Naive thymus-derived CD8-positive, alpha-beta T cell (primary cell): ENCODE measurements at regions not wholly inside any gene's neighbourhood (a gene's known extent, or its start where the extent isn't known, plus 50 kb on each side); places are given as distances from the start of the nearest gene placed in this dataset.

ENCODE experiments used
- ATAC-seq, 2 donors: fragments of 150-1000 bp; cut with Tn5 transposase in 1 of 2; sonication (Bioruptor Pico), chemical (Tn5 transposase) in 1 of 2; 1 replicate in 1 of 2; 2 replicates in 1 of 2; pipeline ENCODE4 v1.10.0; 2021; ENCODE audit warnings: mild to moderate bottlenecking in 2 of 2, moderate library complexity in 2 of 2
- POLR2A ChIA-PET: fragments of 350-600 bp; sonication (Branson Sonifier 250); formaldehyde crosslinking; loops from one replicate; lab custom pipeline; 2021; ENCODE audit warnings: antibody characterized with exemption; lab: Charles Lee
- DNase-seq, 10 donors: peaks; one replicate each; pipeline versions ENCODE4 v3.0.0 to v3.0.0-alpha.2; 2020 to 2022
- H3K27ac Mint-ChIP-seq, 10 donors: one replicate each; pipeline ENCODE4 v1.8.0; 2020 to 2022; ENCODE audit warnings: mild to moderate bottlenecking in 10 of 10, mixed read lengths in 10 of 10, moderate library complexity in 4 of 10, inconsistent platforms in 1 of 10
- H3K27me3 Mint-ChIP-seq, 5 donors: one replicate each; pipeline ENCODE4 v1.8.0; 2021 to 2022; ENCODE audit warnings: mixed read lengths in 5 of 5
- H3K36me3 Mint-ChIP-seq, 3 donors: one replicate each; pipeline ENCODE4 v1.8.0; 2020 to 2022; ENCODE audit warnings: mixed read lengths in 3 of 3, mild to moderate bottlenecking in 2 of 3, inconsistent platforms in 1 of 3
- H3K4me1 Mint-ChIP-seq, 4 donors: one replicate each; pipeline ENCODE4 v1.8.0; 2021 to 2022; ENCODE audit warnings: mixed read lengths in 4 of 4
- H3K4me3 Mint-ChIP-seq, 10 donors: one replicate each; pipeline ENCODE4 v1.8.0; 2020 to 2022; ENCODE audit warnings: mild to moderate bottlenecking in 10 of 10, mixed read lengths in 10 of 10, moderate library complexity in 6 of 10, inconsistent platforms in 1 of 10
- H3K9me3 Mint-ChIP-seq, 9 donors: one replicate each; pipeline ENCODE4 v1.8.0; 2020 to 2022; ENCODE audit warnings: mixed read lengths in 9 of 9, mild to moderate bottlenecking in 3 of 9, inconsistent platforms in 1 of 9, moderate library complexity in 1 of 9

DNA sequence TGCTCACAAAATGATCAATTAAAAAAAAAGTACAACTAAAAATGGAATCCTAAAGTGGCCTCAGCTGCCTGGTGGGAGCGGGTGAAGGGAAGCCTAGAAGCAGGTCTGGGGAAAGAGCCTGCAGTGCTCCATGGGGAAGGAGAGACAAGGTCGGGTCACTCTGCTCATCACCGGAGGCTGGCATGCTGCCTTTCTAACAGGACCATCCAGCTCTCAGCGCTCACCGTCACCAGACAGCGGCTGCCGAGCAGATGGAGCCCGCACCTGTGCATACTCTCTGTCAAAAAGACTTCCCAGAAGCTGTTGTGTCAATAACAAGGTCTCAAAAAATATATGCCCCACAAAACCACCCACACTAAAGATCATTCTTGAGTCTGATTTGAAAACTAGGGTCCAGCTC is 112.8 kb downstream of the BAMBI start:
- no peak overlapping the region for H3K4me3 Mint-ChIP-seq
- DNase-seq (no peak), ATAC-seq (no peak)
- H3K4me1 Mint-ChIP-seq: no peaks in the 10 kb centered on the region
- peaks cover 1 to 38% (median 17%) of the 10 kb centered on the region in 5 donors for H3K27me3 Mint-ChIP-seq
- POLR2A ChIA-PET: no interaction called here
- H3K36me3 Mint-ChIP-seq: no peaks in the 10 kb centered on the region
- no peaks in the 10 kb centered on the region for H3K9me3 Mint-ChIP-seq
- H3K27ac Mint-ChIP-seq: no peak overlapping the region

GRCh38 chr10:28793482-28793881 is 116.2 kb downstream of the BAMBI start:
- POLR2A ChIA-PET: no interaction called here
- no peak for DNase-seq
- Mint-ChIP-seq H3K27me3 (peaks cover 1 to 32% (median 11%) of the 10 kb centered on the region in 5 donors), H3K36me3 (no peaks in the 10 kb centered on the region), H3K4me3 (no peak overlapping the region), H3K4me1 (no peaks in the 10 kb centered on the region), H3K27ac (no peak overlapping the region), H3K9me3 (no peaks in the 10 kb centered on the region)
- ATAC-seq: no peak

GRCh38 chr10:28794986-28795385 is 117.7 kb downstream of the BAMBI start:
- POLR2A ChIA-PET: no interaction called here
- H3K9me3 Mint-ChIP-seq: no peaks in the 10 kb centered on the region
- peaks cover 0 to under 1% (median 0%) of the 10 kb centered on the region in 4 donors for H3K4me1 Mint-ChIP-seq
- H3K36me3 Mint-ChIP-seq: no peaks in the 10 kb centered on the region
- H3K4me3 Mint-ChIP-seq: no peak overlapping the region
- ATAC-seq (no peak), DNase-seq (no peak)
- no peak overlapping the region for H3K27ac Mint-ChIP-seq
- peaks cover 3 to 17% (median 11%) of the 10 kb centered on the region in 5 donors for H3K27me3 Mint-ChIP-seq

DNA sequence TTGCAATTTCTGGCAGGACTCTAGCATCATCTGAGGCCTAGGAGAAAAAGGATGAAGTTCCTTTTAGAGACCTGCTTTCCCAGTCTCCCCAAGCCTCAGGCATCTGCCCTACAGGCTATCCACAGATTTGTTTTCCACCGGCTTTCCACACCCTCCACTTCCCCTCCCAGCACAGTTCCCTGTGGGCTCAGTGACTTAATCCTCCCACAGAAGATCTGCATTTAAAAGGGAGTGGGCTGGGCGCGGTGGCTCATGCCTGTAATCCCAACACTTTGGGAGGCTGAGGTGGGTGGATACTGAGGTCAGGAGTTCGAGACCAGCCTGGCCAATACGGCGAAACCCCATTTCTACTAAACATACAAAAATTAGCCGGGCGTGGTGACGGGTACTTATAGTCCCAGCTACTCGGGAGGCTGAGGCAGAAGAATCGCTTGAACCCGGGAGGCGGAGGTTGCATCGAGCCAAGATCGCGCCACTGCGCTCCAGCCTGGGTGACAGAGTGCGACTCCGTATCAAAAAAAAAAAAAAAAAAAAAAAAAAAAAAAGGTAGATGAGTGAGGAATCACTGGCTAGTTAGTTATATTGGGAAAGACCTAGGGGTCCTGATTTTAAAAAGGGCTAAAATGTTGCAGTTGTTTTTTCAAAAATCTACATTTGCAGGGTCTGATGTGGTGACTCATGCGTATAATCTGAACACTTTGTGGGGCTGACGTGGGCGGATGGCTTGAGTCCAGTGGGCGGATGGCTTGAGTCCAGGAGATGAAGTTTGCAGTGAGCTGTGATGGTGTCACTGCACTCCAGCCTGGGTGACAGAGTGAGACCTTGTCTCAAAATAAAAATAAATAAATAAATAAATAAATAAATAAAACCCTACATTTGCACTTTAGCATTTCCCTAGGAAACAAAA is 119.5 kb downstream of the BAMBI start:
- POLR2A ChIA-PET: interaction anchor here (0.7 kb wide), 1 partner anchor 220 kb away, joined by 5 read pairs; no protein-coding TSS in a partner anchor

DNA sequence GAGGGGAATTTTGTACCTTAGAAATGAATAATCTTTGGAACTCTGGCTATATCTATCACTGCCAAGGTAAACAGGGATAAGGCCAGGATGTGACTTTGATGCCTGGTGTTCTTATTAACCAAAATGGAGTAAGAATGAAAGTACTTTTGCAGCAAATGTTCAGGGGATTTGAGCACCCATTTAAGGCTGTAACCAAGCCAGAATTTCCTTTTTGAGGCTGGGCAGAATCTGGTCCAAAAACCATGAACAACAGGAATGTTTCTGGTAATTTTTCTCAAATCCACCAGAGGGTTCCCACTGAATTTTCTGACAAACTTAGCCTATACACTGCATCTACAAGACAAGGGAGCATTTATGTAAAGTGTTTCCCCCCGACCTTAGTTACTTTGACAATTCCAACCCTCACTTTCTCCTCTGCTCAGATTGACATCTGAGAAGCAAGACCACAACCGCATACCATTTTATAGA is 120.6 kb downstream of the BAMBI start:
- POLR2A ChIA-PET: no interaction called here
- Mint-ChIP-seq H3K36me3 (no peaks in the 10 kb centered on the region), H3K9me3 (peaks cover 0 to 1% (median 0%) of the 10 kb centered on the region in 9 donors), H3K4me3 (no peak overlapping the region), H3K27me3 (peaks cover 0 to 6% (median 5%) of the 10 kb centered on the region in 5 donors), H3K4me1 (peaks cover 0 to 2% (median 0%) of the 10 kb centered on the region in 4 donors), H3K27ac (no peak overlapping the region)
- DNase-seq: no peak
- ATAC-seq: no peak

More for the DNA sequence above, 119.5 kb downstream of the BAMBI start:
- H3K4me1 Mint-ChIP-seq: peaks cover 0 to 2% (median 0%) of the 10 kb centered on the region in 4 donors
- no peak for DNase-seq
- H3K27ac Mint-ChIP-seq: no peak overlapping the region
- no peaks in the 10 kb centered on the region for H3K36me3 Mint-ChIP-seq
- ATAC-seq: no peak
- H3K9me3 Mint-ChIP-seq: no peaks in the 10 kb centered on the region
- no peak overlapping the region for H3K4me3 Mint-ChIP-seq
- H3K27me3 Mint-ChIP-seq: peaks cover 0 to 7% (median 5%) of the 10 kb centered on the region in 5 donors

DNA sequence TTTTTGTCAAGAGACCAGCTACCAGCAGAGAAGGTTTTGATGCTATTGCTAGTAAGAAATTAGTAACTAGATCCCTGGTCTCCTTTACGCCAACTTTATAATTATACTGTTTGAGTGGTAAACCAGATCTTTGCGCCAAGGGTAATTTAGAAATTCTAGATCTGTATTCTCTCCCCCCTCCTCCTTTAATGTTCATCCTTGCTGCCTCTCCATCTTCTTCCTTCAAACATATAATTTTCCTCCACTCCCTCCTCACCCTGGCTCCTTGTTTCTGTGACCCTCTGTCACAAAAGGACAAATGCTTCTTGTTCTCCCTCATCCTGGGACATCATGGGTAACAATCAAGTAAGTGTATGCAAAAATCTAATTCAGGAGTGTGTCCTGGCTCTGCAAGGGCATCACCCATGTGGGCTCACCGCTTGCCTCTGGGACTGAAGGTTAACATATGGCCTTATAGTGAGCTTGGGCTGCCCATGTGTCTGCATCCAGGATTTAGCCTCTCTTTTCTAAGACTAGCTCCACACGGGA is 121.2 kb downstream of the BAMBI start:
- H3K4me1 Mint-ChIP-seq: peaks cover 0 to 2% (median 0%) of the 10 kb centered on the region in 4 donors
- POLR2A ChIA-PET: no interaction called here
- H3K27ac Mint-ChIP-seq: no peak overlapping the region
- H3K4me3 Mint-ChIP-seq: no peak overlapping the region
- peaks cover 0 to 1% (median 0%) of the 10 kb centered on the region in 9 donors for H3K9me3 Mint-ChIP-seq
- ATAC-seq: no peak
- no peaks in the 10 kb centered on the region for H3K36me3 Mint-ChIP-seq
- no peak for DNase-seq
- H3K27me3 Mint-ChIP-seq: peaks cover 0 to 8% (median 5%) of the 10 kb centered on the region in 5 donors

GRCh38 chr10:28798964-28799363 is 121.6 kb downstream of the BAMBI start:
- Mint-ChIP-seq H3K36me3 (no peaks in the 10 kb centered on the region), H3K9me3 (peaks cover 0 to 1% (median 0%) of the 10 kb centered on the region in 9 donors), H3K4me1 (peaks cover 0 to 2% (median 0%) of the 10 kb centered on the region in 4 donors), H3K27ac (no peak overlapping the region), H3K4me3 (no peak overlapping the region), H3K27me3 (peaks cover 0 to 9% (median 5%) of the 10 kb centered on the region in 5 donors)
- DNase-seq (no peak), ATAC-seq (no peak)
- POLR2A ChIA-PET: no interaction called here

- Mint-ChIP-seq H3K36me3 (no peaks in the 10 kb centered on the region), H3K27me3 (peaks cover 2 to 9% (median 7%) of the 10 kb centered on the region in 5 donors), H3K9me3 (peaks cover 0 to 1% (median 0%) of the 10 kb centered on the region in 9 donors), H3K4me3 (no peak overlapping the region), H3K27ac (no peak overlapping the region), H3K4me1 (peaks cover 0 to 2% (median 0%) of the 10 kb centered on the region in 4 donors)
- no peak for DNase-seq
- no peak for ATAC-seq
- POLR2A ChIA-PET: no interaction called here
Measured at GRCh38 chr10:28800144-28800543, 122.8 kb downstream of the BAMBI start.

GRCh38 chr10:28801247-28801646 is 123.9 kb downstream of the BAMBI start:
- no peak for DNase-seq
- Mint-ChIP-seq H3K4me1 (peaks cover 0 to 2% (median 0%) of the 10 kb centered on the region in 4 donors), H3K27ac (no peak overlapping the region), H3K36me3 (no peaks in the 10 kb centered on the region), H3K4me3 (no peak overlapping the region), H3K27me3 (peaks cover 2 to 14% (median 8%) of the 10 kb centered on the region in 5 donors), H3K9me3 (peaks cover 0 to 1% (median 0%) of the 10 kb centered on the region in 9 donors)
- POLR2A ChIA-PET: no interaction called here
- no peak for ATAC-seq

GRCh38 chr10:28801869-28802268 is 124.5 kb downstream of the BAMBI start:
- ATAC-seq (no peak), DNase-seq (no peak)
- H3K4me1 Mint-ChIP-seq: peaks cover 0 to 2% (median 0%) of the 10 kb centered on the region in 4 donors
- POLR2A ChIA-PET: no interaction called here
- peaks cover 6 to 20% (median 11%) of the 10 kb centered on the region in 5 donors for H3K27me3 Mint-ChIP-seq
- no peak overlapping the region for H3K4me3 Mint-ChIP-seq
- no peaks in the 10 kb centered on the region for H3K36me3 Mint-ChIP-seq
- no peak overlapping the region for H3K27ac Mint-ChIP-seq
- H3K9me3 Mint-ChIP-seq: peaks cover 0 to 2% (median 0%) of the 10 kb centered on the region in 9 donors

DNA sequence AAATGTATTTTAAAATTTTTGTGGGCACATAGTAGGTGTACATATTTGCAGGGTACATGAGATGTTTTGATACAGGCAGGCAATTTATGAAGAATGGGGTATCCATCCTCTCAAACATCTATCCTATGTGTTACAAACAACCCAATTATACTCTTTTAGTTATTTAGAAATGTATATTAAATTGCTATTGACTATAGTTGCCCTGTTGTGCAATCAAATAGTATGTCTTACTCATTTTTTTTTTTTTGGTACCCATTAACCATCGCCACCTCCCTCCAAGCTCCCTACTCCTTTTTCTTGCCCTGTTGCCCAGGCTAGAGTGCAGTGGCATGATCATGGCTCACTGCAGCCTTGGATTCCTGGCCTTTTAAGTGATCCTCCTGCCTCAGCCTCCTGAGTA is 128.1 kb downstream of the BAMBI start:
- Mint-ChIP-seq H3K4me1 (peaks cover 0 to 2% (median under 1%) of the 10 kb centered on the region in 4 donors), H3K4me3 (no peak overlapping the region), H3K27ac (peak overlapping the region in 1 of 10 donors; percentile 52), H3K36me3 (no peaks in the 10 kb centered on the region), H3K27me3 (peaks cover 19 to 43% (median 23%) of the 10 kb centered on the region in 5 donors), H3K9me3 (peaks cover 0 to 2% (median 0%) of the 10 kb centered on the region in 9 donors)
- DNase-seq (no peak), ATAC-seq (no peak)
- POLR2A ChIA-PET: no interaction called here

GRCh38 chr10:28806488-28806941 is 129.2 kb downstream of the BAMBI start:
- POLR2A ChIA-PET: no interaction called here
- H3K36me3 Mint-ChIP-seq: no peaks in the 10 kb centered on the region
- H3K4me1 Mint-ChIP-seq: peaks cover 0 to 2% (median under 1%) of the 10 kb centered on the region in 4 donors
- H3K4me3 Mint-ChIP-seq: no peak overlapping the region
- H3K27me3 Mint-ChIP-seq: peaks cover 19 to 54% (median 26%) of the 10 kb centered on the region in 5 donors
- no peak overlapping the region for H3K27ac Mint-ChIP-seq
- H3K9me3 Mint-ChIP-seq: peaks cover 0 to 2% (median 0%) of the 10 kb centered on the region in 9 donors
- ATAC-seq (no peak), DNase-seq (no peak)
